ENCODE measurements at regions not wholly inside any gene's neighbourhood (a gene's known extent, or its start where the extent isn't known, plus 50 kb on each side); places are given as distances from the start of the nearest gene placed in this dataset.

DNA sequence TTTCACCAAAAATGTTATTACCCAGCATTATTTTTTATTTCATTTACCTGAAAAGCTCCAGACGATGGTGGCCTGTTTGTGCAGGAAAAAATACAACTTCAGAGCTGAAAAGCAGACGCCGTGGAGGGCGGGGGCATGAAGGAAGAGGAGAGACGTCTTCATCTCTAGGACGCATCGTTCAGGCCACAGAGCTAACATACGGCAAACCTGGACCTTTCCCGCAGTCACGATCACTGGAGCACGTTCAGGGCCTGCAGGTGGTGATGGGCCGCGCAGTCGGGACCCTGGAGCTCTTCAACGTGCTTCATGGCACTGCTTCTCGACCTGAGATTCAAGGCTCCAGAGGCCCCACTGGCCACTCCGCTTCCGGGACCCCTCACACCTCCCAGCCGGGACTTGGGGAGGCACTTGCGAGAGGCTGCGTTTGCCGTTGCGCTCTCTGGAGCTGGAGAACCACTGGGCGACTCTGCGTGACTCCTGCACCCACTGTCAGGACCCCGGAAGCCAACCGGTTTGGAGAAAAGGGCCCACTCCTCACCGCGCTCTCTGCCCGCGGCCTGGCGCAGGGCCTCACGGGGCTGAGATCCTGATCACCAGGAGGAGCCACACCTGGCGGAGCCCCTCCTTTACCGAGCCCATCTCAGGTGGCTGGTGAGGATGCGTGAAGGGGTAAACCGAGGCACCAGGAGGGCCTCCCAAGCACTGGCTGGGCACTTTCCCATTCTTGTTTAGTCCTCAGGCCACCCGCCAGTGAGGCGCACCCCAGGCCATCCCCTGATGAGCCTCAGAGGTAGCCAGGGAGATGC, 164.4 kb upstream of the AFDN start:
- no peak for TF ChIP-seq POLR2A (IDR thresholded peaks at IDR 0.05)
- TF ChIP-seq, protein P1, sequence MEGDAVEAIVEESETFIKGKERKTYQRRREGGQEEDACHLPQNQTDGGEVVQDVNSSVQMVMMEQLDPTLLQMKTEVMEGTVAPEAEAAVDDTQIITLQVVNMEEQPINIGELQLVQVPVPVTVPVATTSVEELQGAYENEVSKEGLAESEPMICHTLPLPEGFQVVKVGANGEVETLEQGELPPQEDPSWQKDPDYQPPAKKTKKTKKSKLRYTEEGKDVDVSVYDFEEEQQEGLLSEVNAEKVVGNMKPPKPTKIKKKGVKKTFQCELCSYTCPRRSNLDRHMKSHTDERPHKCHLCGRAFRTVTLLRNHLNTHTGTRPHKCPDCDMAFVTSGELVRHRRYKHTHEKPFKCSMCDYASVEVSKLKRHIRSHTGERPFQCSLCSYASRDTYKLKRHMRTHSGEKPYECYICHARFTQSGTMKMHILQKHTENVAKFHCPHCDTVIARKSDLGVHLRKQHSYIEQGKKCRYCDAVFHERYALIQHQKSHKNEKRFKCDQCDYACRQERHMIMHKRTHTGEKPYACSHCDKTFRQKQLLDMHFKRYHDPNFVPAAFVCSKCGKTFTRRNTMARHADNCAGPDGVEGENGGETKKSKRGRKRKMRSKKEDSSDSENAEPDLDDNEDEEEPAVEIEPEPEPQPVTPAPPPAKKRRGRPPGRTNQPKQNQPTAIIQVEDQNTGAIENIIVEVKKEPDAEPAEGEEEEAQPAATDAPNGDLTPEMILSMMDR (IDR thresholded peaks at IDR 0.05) = no peak
